MM.1S (cell line): ENCODE measurements at regions not wholly inside any gene's neighbourhood (a gene's known extent, or its start where the extent isn't known, plus 50 kb on each side); places are given as distances from the start of the nearest gene placed in this dataset.

Experiments used
- CTCF ChIP-seq: fragments of 300-600 bp; sonication (generic); IDR thresholded peaks from 2 replicates; pipeline ENCODE4 v1.5.1; 2016; ENCODE audit warnings: antibody characterized with exemption, low read length, mixed read lengths
- EZH2 ChIP-seq: fragments of 300-600 bp; sonication (generic); optimal IDR thresholded peaks from 2 replicates; pipeline ENCODE3; 2017; ENCODE audit warnings: low read depth, mild to moderate bottlenecking, antibody characterized with exemption, low read length, mixed read lengths

GRCh38 chr20:58006346-58007316 lies 221.8 kb downstream of the ANKRD60 start:
- no peak for TF ChIP-seq CTCF
- TF ChIP-seq EZH2, result no peak
